ENCODE measurements at regions not wholly inside any gene's neighbourhood (a gene's known extent, or its start where the extent isn't known, plus 50 kb on each side); places are given as distances from the start of the nearest gene placed in this dataset.

DNA sequence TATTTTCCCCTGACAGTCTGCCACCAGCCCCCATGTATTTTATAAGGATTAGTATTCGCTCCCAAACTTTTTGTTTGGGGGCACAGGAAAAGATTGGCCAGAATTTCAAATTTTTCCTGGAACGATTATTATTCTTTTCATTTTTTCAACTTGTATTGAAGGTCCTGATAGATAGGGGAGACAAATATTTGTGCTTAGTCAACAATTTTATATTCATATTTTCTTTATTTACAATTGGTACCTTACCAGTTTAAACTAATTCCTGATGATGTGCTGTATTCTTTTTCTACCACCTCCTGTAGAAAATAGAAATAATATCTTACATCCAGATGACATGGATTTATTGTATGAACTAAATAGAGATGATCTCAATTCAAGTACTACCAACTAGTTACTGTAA lies 60.7 kb upstream of the TSLP start:
- TF ChIP-seq, protein P1, sequence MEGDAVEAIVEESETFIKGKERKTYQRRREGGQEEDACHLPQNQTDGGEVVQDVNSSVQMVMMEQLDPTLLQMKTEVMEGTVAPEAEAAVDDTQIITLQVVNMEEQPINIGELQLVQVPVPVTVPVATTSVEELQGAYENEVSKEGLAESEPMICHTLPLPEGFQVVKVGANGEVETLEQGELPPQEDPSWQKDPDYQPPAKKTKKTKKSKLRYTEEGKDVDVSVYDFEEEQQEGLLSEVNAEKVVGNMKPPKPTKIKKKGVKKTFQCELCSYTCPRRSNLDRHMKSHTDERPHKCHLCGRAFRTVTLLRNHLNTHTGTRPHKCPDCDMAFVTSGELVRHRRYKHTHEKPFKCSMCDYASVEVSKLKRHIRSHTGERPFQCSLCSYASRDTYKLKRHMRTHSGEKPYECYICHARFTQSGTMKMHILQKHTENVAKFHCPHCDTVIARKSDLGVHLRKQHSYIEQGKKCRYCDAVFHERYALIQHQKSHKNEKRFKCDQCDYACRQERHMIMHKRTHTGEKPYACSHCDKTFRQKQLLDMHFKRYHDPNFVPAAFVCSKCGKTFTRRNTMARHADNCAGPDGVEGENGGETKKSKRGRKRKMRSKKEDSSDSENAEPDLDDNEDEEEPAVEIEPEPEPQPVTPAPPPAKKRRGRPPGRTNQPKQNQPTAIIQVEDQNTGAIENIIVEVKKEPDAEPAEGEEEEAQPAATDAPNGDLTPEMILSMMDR (IDR thresholded peaks at IDR 0.05) = no peak
- TF ChIP-seq EP300 (IDR thresholded peaks at IDR 0.05) = no peak

All from suprapubic skin (tissue), 3 donors.